Hepatocyte (in vitro differentiated cells): ENCODE measurements at regions not wholly inside any gene's neighbourhood (a gene's known extent, or its start where the extent isn't known, plus 50 kb on each side); places are given as distances from the start of the nearest gene placed in this dataset.
A peak's percentile ranks its signal among the peaks of the same experiment; 100 is the strongest.

Source experiments
- DNase-seq: peaks from one replicate; pipeline ENCODE4 v3.0.0-alpha.2; 2016; ENCODE audit warnings: low spot score
- H2AFZ ChIP-seq: fragments of 200-600 bp; sonication (generic); 2 replicates; pipeline ENCODE4 v1.6.0; 2016; ENCODE audit warnings: antibody characterized with exemption, mild to moderate bottlenecking
- H3K27ac ChIP-seq: fragments of 200-600 bp; sonication (generic); 2 replicates; pipeline ENCODE4 v1.5.1; 2016; ENCODE audit warnings: mild to moderate bottlenecking
- H3K27me3 ChIP-seq: fragments of 200-600 bp; sonication (generic); 2 replicates; pipeline ENCODE4 v1.6.1; 2016
- H3K36me3 ChIP-seq: fragments of 200-600 bp; sonication (generic); replicated peaks from 2 replicates; pipeline ENCODE4 v1.5.1; 2016; ENCODE audit warnings: low read depth; ENCODE audit not compliant: insufficient read depth
- H3K4me1 ChIP-seq: fragments of 200-600 bp; sonication (generic); 2 replicates; pipeline ENCODE4 v1.5.1; 2016; ENCODE audit warnings: mild to moderate bottlenecking, moderate library complexity; ENCODE audit not compliant: insufficient read depth
- H3K4me2 ChIP-seq: fragments of 200-600 bp; sonication (generic); 2 replicates; pipeline ENCODE4 v1.6.0; 2016
- H3K4me3 ChIP-seq: fragments of 200-600 bp; sonication (generic); 2 replicates; pipeline ENCODE4 v1.5.1; 2016; ENCODE audit warnings: mild to moderate bottlenecking
- H3K79me2 ChIP-seq: fragments of 200-600 bp; sonication (generic); 2 replicates; pipeline ENCODE4 v1.6.0; 2017; ENCODE audit warnings: mild to moderate bottlenecking
- H3K9me2 ChIP-seq: fragments of 200-600 bp; sonication (generic); replicated peaks from 2 replicates; pipeline ENCODE4 v1.6.0; 2017; ENCODE audit warnings: mild to moderate bottlenecking; ENCODE audit not compliant: insufficient read depth
- H3K9me3 ChIP-seq: fragments of 200-600 bp; sonication (generic); 2 replicates; pipeline ENCODE4 v1.5.1; 2016; ENCODE audit warnings: low read depth, mild to moderate bottlenecking
- H4K20me1 ChIP-seq: fragments of 200-600 bp; sonication (generic); 2 replicates; pipeline ENCODE4 v1.6.0; 2016; ENCODE audit warnings: mild to moderate bottlenecking; ENCODE audit not compliant: insufficient read depth, poor library complexity, severe bottlenecking
- EZH2 ChIP-seq: fragments of 200-600 bp; sonication (generic); IDR thresholded peaks from 2 replicates; pipeline ENCODE4 v1.6.1; 2016; ENCODE audit warnings: antibody characterized with exemption, mild to moderate bottlenecking, borderline replicate concordance
- EZH2phosphoT487 ChIP-seq: fragments of 200-600 bp; sonication (generic); IDR thresholded peaks from one replicate; pipeline ENCODE4 v1.6.1; 2018; ENCODE audit warnings: antibody characterized with exemption, mild to moderate bottlenecking, low read depth, moderate library complexity; ENCODE audit not compliant: unreplicated experiment, severe bottlenecking
- WGBS: methylation state at CpG from one replicate; pipeline ENCODE4 v1.1.6; 2016; ENCODE audit warnings: low lambda C conversion rate; ENCODE audit errors: missing lambda C conversion rate; 5-methylcytosine and 5-hydroxymethylcytosine counted together
- TF ChIP-seq, protein P1 (sequence below): fragments of 200-600 bp; sonication (generic); IDR thresholded peaks from 2 replicates; pipeline ENCODE4 v1.5.1; 2016; ENCODE audit warnings: antibody characterized with exemption, mild to moderate bottlenecking; ENCODE audit not compliant: poor library complexity

DNA sequence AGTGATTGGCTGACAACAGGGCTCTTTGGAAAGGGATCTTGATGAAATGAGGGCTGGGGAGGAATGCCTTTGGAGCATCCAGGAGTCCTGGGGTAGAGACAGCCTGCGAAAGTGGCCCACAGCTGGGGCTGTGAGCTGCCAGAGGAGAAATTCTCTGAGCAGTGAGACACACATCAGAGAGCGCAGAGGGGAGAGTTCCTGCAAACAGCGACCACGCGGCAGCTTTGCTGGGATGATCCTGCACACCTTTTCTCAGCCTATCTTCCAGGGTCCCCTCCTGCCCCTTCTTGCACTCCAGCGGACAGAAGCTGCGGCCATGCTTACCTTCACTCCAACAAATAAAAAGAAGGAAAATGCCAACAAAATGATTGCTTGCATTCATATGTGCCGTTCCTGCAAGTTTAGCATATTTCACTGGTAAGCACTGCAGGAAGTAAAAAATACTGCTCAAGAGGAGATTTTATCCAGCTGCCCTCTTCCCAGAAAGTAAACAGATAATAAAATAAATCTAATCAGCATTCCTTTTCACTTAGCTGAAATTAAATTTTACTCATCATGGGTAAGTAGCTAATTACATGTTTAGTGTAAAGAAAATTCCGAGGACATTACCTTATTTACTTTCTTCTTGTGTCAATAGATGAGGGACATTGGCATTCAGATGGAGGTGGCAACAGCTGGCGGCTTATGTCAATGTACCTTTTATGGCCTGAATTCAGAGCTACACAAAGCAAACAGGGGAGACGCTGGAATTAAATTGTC lies 339.9 kb upstream of the ARID1B start:
- TF ChIP-seq EZH2phosphoT487 (no peak), EZH2 (no peak)
- TF ChIP-seq, protein P1, sequence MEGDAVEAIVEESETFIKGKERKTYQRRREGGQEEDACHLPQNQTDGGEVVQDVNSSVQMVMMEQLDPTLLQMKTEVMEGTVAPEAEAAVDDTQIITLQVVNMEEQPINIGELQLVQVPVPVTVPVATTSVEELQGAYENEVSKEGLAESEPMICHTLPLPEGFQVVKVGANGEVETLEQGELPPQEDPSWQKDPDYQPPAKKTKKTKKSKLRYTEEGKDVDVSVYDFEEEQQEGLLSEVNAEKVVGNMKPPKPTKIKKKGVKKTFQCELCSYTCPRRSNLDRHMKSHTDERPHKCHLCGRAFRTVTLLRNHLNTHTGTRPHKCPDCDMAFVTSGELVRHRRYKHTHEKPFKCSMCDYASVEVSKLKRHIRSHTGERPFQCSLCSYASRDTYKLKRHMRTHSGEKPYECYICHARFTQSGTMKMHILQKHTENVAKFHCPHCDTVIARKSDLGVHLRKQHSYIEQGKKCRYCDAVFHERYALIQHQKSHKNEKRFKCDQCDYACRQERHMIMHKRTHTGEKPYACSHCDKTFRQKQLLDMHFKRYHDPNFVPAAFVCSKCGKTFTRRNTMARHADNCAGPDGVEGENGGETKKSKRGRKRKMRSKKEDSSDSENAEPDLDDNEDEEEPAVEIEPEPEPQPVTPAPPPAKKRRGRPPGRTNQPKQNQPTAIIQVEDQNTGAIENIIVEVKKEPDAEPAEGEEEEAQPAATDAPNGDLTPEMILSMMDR, result no peak
- Histone ChIP-seq H3K4me2 (peak overlapping the region; percentile 63), H3K79me2 (no peaks in the 10 kb centered on the region), H3K27me3 (no peaks in the 10 kb centered on the region), H4K20me1 (no peaks in the 10 kb centered on the region), H2AFZ (no peak overlapping the region), H3K4me3 (no peak overlapping the region), H3K9me2 (no peaks in the 10 kb centered on the region), H3K9me3 (no peaks in the 10 kb centered on the region), H3K36me3 (no peaks in the 10 kb centered on the region), H3K4me1 (no peaks in the 10 kb centered on the region), H3K27ac (no peak overlapping the region)
- 58% methylated on average over 11 of the region's 11 CpGs for WGBS
- no peak for DNase-seq

DNA sequence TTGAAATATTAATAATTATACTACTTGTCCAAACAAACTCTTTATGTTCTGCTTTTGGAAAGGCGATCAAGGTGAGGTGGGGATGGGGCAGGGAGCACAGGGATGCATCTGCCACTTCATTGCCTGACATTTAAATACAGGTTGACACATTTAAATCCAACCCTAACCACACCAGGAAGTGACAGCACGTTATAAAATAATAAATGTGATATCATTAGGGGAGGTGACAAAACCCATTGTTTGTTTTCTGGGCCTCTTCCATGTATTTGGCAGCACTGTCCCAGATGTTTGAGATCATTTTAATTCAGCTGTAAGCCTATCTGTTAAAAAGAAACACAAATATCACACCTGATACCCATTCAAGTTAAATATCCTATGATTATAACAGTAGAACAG lies 342.4 kb upstream of the ARID1B start:
- no peak overlapping the region for H3K4me2 ChIP-seq
- H3K27ac ChIP-seq, result no peak overlapping the region
- no peaks in the 10 kb centered on the region for H4K20me1 ChIP-seq
- TF ChIP-seq, protein P1, result no peak
- no peak for TF ChIP-seq EZH2phosphoT487
- TF ChIP-seq EZH2, result no peak
- no peak overlapping the region for H3K4me3 ChIP-seq
- no peak for DNase-seq
- H3K9me3 ChIP-seq, result no peaks in the 10 kb centered on the region
- no peak overlapping the region for H2AFZ ChIP-seq
- H3K9me2 ChIP-seq, result no peaks in the 10 kb centered on the region
- H3K4me1 ChIP-seq, result no peaks in the 10 kb centered on the region
- 93% methylated on average over 2 of the region's 2 CpGs for WGBS
- no peaks in the 10 kb centered on the region for H3K27me3 ChIP-seq
- no peaks in the 10 kb centered on the region for H3K79me2 ChIP-seq
- H3K36me3 ChIP-seq, result no peaks in the 10 kb centered on the region

- H3K27ac ChIP-seq, result no peak overlapping the region
- no peak overlapping the region for H3K4me2 ChIP-seq
- H3K36me3 ChIP-seq, result no peaks in the 10 kb centered on the region
- H2AFZ ChIP-seq, result no peak overlapping the region
- H4K20me1 ChIP-seq, result no peaks in the 10 kb centered on the region
- no peaks in the 10 kb centered on the region for H3K79me2 ChIP-seq
- DNase-seq, result no peak
- no peaks in the 10 kb centered on the region for H3K9me2 ChIP-seq
- no peaks in the 10 kb centered on the region for H3K9me3 ChIP-seq
- 94% methylated on average over 5 of the region's 5 CpGs for whole genome bisulfite sequencing
- H3K27me3 ChIP-seq, result no peaks in the 10 kb centered on the region
- no peak overlapping the region for H3K4me3 ChIP-seq
- no peaks in the 10 kb centered on the region for H3K4me1 ChIP-seq
- TF ChIP-seq EZH2 (no peak), EZH2phosphoT487 (no peak)
- TF ChIP-seq, protein P1, result no peak
Measured at GRCh38 chr6:156434049-156434794, 343.0 kb upstream of the ARID1B start.
